ENCODE measurements at regions not wholly inside any gene's neighbourhood (a gene's known extent, or its start where the extent isn't known, plus 50 kb on each side); places are given as distances from the start of the nearest gene placed in this dataset.

DNA sequence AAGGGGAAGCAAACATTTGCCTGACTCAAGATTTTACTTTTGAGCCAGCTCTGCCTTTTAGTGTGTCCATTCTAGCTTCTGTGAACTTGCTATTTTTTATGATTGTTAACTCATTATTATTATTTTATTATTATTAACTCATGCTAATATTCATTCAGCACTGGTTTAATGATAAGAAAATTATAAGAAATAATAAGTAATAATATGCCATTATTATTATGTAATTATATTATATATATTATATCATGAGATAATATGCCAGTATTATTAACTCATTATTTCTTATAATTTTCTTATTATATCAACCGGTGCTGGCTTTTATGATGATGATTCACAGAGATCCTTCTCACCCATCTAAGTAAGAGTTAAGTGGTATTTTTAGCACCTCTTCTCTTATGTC, 79.3 kb upstream of the NPVF start:
- H3K4me3 ChIP-seq (replicated peaks; ENCODE audit: low read depth, low read length): no peak overlapping the region
- TF ChIP-seq, protein P1, sequence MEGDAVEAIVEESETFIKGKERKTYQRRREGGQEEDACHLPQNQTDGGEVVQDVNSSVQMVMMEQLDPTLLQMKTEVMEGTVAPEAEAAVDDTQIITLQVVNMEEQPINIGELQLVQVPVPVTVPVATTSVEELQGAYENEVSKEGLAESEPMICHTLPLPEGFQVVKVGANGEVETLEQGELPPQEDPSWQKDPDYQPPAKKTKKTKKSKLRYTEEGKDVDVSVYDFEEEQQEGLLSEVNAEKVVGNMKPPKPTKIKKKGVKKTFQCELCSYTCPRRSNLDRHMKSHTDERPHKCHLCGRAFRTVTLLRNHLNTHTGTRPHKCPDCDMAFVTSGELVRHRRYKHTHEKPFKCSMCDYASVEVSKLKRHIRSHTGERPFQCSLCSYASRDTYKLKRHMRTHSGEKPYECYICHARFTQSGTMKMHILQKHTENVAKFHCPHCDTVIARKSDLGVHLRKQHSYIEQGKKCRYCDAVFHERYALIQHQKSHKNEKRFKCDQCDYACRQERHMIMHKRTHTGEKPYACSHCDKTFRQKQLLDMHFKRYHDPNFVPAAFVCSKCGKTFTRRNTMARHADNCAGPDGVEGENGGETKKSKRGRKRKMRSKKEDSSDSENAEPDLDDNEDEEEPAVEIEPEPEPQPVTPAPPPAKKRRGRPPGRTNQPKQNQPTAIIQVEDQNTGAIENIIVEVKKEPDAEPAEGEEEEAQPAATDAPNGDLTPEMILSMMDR (IDR thresholded peaks at IDR 0.05; ENCODE audit: low read length, missing control alignments): no peak
- no peak for DNase-seq (ENCODE audit: low read depth)

DNA sequence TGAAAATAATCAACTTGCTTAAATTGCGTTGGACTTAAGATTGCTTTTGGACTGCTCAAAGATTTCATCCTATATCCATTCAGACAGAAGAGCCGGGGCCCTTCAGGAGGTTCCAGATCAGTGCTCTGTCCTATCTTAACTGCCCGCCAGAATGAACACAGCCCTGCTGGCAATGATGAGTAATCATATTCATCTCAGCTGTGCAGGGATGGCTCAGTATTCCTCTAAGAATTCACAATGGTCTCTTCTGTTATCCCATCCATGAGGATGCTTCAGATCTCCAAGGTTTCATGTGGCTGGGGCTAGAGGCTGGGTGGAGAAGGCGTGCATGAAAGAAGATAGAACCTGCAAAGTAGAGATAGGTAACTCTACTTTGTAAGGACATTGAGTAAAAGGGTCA, 80.0 kb upstream of the NPVF start:
- H3K4me3 ChIP-seq (replicated peaks; ENCODE audit: low read depth, low read length): no peak overlapping the region
- DNase-seq (ENCODE audit: low read depth): no peak
- TF ChIP-seq, protein P1 (IDR thresholded peaks at IDR 0.05; ENCODE audit: low read length, missing control alignments): no peak

DNA sequence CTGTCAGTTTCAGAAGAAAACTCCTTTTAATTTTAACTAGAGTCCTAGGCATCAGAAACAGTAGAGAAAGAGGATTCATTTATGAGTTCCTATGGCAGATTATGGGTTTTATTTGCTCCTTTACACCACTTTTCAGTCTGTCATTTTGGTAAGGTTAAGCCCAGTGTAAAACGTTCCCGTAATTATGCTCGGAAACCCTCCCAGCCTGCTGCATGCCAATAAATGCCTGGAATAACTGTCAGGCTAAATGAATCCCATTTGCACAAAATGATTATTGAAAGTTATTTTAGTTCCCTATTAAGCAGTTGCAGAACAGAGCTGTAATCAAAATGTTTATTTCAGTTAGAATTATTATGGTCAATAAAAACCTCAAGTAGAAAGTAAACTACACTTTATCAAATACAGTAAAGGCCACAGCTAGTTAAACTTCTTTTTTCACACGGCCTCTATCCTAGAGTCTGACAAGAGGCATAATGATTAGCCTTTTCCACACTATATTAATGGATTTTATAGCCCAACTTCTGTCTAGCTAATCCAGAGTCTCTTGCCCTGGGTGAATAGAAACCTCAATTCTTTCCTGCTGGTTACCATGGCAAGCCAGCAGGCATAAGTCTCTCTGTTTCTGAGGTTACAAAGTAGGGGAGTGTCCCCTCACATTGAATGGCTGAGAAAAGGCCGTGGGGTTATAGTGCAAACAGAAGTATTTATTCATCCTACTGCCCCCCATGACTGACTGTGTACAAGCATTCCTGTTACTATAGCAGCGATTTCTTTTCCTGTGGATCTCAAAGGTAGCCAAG, 80.8 kb upstream of the NPVF start:
- DNase-seq (ENCODE audit: low read depth): no peak

DNA sequence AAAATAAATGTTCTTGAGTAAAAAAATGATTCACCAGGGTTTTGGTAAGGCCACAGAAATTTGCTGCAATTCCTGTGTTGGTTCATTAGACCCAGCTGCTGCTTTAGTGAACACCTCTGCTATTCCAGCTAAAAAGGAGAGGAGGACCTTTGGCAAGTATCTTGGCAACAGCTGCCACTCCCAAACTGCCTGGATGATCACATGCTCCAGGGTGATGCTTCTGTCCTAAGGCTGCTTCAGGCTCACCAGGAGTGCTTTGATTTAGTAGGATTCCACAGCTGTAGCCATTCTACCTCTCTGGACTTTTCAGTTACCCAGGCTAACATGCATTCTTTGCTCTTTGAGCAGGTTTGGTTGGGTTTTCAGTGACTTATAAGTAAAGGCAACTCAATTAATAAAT, 82.6 kb upstream of the NPVF start:
- no peak for DNase-seq (ENCODE audit: low read depth)
- H3K4me3 ChIP-seq (replicated peaks; ENCODE audit: low read depth, low read length): no peak overlapping the region
- TF ChIP-seq, protein P1 (IDR thresholded peaks at IDR 0.05; ENCODE audit: low read length, missing control alignments): no peak

More for the DNA sequence above, 80.8 kb upstream of the NPVF start:
- H3K4me3 ChIP-seq (replicated peaks; ENCODE audit: low read depth, low read length): no peak overlapping the region
- TF ChIP-seq, protein P1 (IDR thresholded peaks at IDR 0.05; ENCODE audit: low read length, missing control alignments): no peak

DNA sequence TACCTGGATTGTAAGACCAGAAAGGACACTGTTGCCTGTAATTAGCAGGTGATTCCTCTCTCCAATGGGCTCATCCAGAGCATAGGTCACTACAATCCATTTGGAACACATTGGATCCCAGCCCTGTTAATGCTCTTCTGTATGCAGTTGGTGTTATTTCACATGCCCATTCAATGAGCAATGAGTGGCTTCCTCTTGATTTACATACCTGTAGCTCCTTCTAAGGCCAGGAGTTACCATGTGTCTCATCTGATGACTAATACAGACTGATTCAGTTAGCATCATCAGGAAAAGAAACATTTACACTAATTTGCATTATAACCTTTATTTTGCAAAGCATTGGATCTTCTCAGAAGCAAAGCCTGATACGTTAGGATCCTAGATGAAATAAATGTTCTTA, 83.1 kb upstream of the NPVF start:
- H3K4me3 ChIP-seq (replicated peaks; ENCODE audit: low read depth, low read length): no peak overlapping the region
- TF ChIP-seq, protein P1 (IDR thresholded peaks at IDR 0.05; ENCODE audit: low read length, missing control alignments): no peak
- DNase-seq (ENCODE audit: low read depth): no peak

DNA sequence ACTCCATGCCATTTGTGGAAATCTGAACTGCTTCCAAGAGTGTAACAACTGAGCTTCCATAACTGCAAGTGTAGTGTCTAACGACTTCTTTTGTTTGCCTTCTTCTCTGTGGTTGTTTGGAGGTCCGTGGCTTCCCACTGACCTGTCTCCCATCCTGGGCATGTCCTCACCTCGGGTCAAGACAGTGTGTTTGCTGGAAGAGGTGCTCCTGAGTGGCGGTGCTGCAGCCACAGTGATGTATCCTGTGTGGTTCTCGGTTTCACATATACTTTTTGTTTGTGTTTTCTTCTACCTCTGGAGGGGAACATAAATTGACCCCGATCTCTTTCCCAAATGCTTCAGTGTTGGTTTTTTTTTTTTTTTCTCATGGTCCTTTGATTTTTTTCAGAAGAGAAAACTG, 84.7 kb upstream of the NPVF start:
- no peak for DNase-seq (ENCODE audit: low read depth)
- TF ChIP-seq, protein P1 (IDR thresholded peaks at IDR 0.05; ENCODE audit: low read length, missing control alignments): no peak

DNA sequence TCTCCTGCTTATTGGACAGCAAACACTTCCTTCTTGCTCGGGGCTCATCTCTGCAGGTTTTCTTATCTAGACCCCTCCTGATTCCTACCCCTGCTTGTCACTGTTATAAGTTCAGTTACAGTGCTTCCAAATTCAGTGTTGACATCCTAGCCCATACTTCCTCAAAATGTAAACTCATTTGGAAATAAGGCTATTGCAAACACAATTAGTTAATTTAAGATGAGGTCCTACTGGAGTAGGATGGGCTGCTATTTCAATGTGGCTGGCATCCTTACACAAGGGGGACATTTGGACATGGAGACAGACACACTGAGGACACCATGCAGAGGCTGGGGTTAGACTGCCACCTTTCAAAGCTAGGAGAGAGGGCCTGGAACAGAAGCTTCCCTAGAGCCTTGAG, 85.2 kb upstream of the NPVF start:
- no peak overlapping the region for H3K4me3 ChIP-seq (replicated peaks; ENCODE audit: low read depth, low read length)
- DNase-seq (ENCODE audit: low read depth): no peak
- TF ChIP-seq, protein P1 (IDR thresholded peaks at IDR 0.05; ENCODE audit: low read length, missing control alignments): no peak

More for the DNA sequence above, 84.7 kb upstream of the NPVF start:
- H3K4me3 ChIP-seq (replicated peaks; ENCODE audit: low read depth, low read length): no peak overlapping the region
